Mucosa of stomach (tissue), 1 donor: ENCODE measurements at regions not wholly inside any gene's neighbourhood (a gene's known extent, or its start where the extent isn't known, plus 50 kb on each side); places are given as distances from the start of the nearest gene placed in this dataset.

ENCODE experiments used
- H3K27me3 ChIP-seq: one replicate; pipeline ENCODE4 v1.7.0; 2013; ENCODE audit warnings: mild to moderate bottlenecking, low read length; ENCODE audit not compliant: control insufficient read depth, insufficient read depth
- H3K36me3 ChIP-seq: one replicate; pipeline ENCODE4 v1.7.0; 2013; ENCODE audit warnings: low read length; ENCODE audit not compliant: control insufficient read depth, insufficient read depth
- H3K4me1 ChIP-seq: one replicate; pipeline ENCODE4 v1.7.0; 2013; ENCODE audit warnings: mild to moderate bottlenecking, low read length; ENCODE audit not compliant: control insufficient read depth, insufficient read depth
- H3K4me3 ChIP-seq: one replicate; pipeline ENCODE4 v1.7.0; 2013; ENCODE audit warnings: low read length
- H3K9ac ChIP-seq: one replicate; pipeline ENCODE4 v1.7.0; 2013; ENCODE audit warnings: mild to moderate bottlenecking, low read length, moderate library complexity
- H3K9me3 ChIP-seq: one replicate; pipeline ENCODE4 v1.7.0; 2013; ENCODE audit warnings: mild to moderate bottlenecking, low read length, moderate library complexity; ENCODE audit not compliant: control insufficient read depth
- donor health status: Pancreatic carcinoma.

DNA sequence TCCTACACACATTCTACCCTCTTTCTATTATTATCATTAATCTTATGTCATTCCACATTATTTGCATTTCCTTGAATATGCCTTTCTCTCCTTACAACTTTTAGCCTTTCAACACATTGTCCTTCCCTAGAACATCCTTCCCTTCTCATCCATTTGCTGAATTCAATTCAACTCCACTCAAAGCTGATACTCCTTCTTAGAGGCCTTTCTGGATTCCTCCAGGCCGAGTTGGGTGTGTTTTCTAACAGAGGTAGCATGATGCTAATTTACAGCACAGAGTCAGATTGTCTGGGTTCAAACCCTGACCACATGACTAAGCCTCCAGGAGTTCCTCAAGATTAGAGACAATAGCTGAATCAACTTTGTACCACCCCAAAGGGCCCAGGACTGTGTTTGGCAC, 63.4 kb upstream of the IL12A start:
- Histone ChIP-seq H3K9ac (no peak overlapping the region), H3K36me3 (no peaks in the 10 kb centered on the region), H3K9me3 (no peaks in the 10 kb centered on the region), H3K27me3 (no peaks in the 10 kb centered on the region), H3K4me3 (no peak overlapping the region), H3K4me1 (no peaks in the 10 kb centered on the region)

DNA sequence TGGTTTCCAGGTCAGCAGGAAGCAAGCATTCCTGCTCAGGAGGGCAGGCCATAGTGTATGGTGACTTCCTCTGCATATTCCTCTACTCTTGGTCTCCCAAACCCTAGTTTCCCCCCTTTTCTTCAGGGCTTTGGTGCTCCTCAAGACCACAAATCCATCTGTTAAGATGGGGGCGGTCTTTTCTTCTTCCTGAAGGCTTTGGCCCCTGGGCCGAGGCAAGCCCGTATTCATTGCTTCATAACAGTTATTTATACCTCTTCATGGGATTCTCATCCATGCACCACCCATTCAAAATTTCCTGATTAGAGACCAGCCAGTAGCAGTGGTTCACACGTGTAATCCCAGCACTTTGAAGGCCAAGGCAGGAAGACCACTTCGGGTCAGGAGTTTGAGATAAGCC, 62.1 kb upstream of the IL12A start:
- Histone ChIP-seq H3K9ac (no peak overlapping the region), H3K9me3 (no peaks in the 10 kb centered on the region), H3K4me1 (no peaks in the 10 kb centered on the region), H3K36me3 (no peaks in the 10 kb centered on the region), H3K27me3 (no peaks in the 10 kb centered on the region), H3K4me3 (no peak overlapping the region)

DNA sequence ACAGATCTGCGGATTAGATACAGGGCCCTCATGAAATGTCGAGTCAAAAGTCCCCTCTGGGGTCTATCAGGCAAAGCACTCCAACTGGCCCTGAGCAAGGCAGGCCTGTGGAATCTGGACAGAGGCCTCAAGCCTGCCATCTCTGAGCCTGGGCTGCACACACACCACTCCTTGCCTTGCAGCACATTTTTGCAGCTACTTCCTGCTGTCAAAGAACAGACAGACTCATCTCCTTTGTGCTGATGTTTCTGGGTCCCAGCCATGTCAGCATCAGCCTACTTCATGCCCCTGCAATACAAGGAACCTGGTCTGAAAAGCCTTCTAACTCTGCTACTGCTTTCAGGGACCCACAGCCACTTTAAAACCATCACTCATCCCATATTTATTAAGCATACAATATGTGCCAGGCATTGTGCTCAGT, 60.6 kb upstream of the IL12A start:
- H3K4me1 ChIP-seq = no peaks in the 10 kb centered on the region
- H3K4me3 ChIP-seq = no peak overlapping the region
- no peaks in the 10 kb centered on the region for H3K9me3 ChIP-seq
- H3K27me3 ChIP-seq = no peaks in the 10 kb centered on the region
- no peak overlapping the region for H3K9ac ChIP-seq
- no peaks in the 10 kb centered on the region for H3K36me3 ChIP-seq

DNA sequence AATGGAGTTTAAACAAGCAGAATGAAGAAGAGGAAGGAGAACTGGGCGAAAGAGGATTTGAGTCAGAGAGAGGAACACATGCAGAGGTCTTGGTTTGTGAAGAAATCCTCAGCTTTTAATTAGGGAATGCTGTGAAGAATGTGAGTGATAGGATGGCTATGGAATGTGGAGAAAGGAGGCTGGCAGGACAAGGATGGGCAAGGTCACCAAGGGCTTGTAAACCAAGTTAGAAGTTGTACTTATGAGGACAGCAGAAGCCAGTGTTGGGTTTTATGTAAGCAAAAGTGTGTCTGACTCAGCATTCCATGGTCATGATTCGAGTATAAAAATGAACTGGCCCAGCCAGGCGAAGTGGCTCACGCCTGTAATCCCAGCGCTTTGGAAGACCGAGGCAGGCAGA, 60.0 kb upstream of the IL12A start:
- Histone ChIP-seq H3K4me1 (no peaks in the 10 kb centered on the region), H3K27me3 (no peaks in the 10 kb centered on the region), H3K9me3 (no peaks in the 10 kb centered on the region), H3K9ac (no peak overlapping the region), H3K36me3 (no peaks in the 10 kb centered on the region), H3K4me3 (no peak overlapping the region)

DNA sequence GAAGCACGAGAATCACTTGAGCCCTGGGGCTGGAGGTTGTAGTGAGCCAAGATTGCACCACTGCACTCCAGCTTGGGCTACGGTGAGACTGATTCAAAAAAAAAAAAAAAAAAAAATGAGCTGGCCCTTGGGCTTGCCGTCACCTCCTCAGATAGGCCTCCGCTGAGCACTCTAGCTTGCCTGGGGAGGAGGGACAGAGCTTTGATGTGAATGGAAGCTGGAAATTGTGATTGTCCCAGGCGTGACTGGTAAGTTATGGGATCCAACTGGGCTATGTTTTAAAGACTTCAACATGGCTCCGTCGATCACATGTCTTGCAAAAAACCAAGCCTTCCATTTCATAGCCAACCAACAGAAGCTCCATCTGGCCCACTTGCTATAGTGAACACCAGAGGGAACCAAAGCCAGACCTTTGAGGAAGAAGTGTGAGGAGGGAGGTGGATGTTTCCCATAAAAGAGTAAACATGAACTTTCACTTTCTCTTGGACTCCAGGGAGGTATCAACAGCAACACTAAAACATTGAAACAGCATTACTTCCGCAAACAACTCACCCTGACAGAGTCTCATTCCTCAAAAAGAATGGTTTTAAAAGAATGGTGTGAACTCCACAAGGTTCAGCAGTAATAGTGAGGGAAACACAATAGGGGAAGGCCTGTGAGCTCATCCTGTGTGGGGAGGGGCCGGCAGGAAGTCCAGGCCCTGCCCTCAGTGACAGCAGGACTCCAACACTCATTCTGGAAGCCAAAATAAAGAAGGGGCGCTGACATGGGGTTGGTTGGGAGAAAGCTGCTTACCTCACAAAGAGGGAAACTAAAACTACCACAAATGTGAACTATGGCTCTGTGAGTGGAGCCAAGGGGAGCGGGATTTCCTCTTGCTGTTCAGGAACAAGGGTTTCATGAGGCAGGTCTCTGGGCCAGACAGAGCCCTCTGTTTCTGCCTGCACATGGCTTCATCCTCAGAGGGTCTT, 59.2 kb upstream of the IL12A start:
- Histone ChIP-seq H3K4me3 (no peak overlapping the region), H3K9ac (no peak overlapping the region), H3K27me3 (no peaks in the 10 kb centered on the region), H3K36me3 (no peaks in the 10 kb centered on the region), H3K4me1 (no peaks in the 10 kb centered on the region), H3K9me3 (no peaks in the 10 kb centered on the region)

DNA sequence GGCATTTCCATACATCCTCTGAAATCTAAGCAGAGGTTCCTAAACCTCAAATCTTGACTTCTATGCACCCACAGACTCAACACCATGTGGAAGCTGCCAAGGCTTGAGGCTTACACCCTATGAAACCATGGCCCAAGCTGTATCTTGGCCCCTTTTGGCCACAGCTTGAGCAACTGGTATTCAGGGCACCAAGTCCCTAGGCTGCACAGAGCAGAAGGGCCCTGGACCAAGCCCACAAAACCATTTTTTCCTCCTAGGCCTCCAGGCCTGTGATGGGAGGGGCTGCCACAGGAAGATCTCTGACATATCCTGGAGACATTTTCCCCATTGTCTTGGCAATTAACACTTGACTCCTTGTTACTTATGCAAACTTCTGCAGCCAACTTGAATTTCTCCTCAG, 54.4 kb upstream of the IL12A start:
- Histone ChIP-seq H3K36me3 (no peaks in the 10 kb centered on the region), H3K4me1 (no peaks in the 10 kb centered on the region), H3K9ac (no peak overlapping the region), H3K9me3 (no peaks in the 10 kb centered on the region), H3K4me3 (no peak overlapping the region), H3K27me3 (no peaks in the 10 kb centered on the region)

DNA sequence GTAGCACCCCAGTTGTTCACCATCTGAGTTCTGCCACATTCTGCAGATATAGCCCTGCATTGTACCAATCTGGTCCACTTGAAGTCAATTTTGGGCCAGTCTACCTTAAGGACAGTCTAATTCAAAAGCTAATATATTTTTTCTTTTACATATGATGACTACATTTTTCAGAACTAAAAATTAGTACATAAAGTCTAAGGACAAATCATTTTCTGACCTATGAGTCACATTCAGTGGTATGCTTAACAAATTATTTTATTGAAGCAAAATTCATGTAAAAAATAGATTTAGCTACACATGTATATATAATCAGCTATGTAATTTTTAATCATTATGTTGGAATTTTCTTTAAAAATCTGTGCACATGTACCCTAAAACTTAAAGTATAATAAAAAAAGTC, 52.1 kb upstream of the IL12A start:
- no peak overlapping the region for H3K4me3 ChIP-seq
- no peaks in the 10 kb centered on the region for H3K36me3 ChIP-seq
- no peaks in the 10 kb centered on the region for H3K4me1 ChIP-seq
- H3K9me3 ChIP-seq = no peaks in the 10 kb centered on the region
- H3K27me3 ChIP-seq = no peaks in the 10 kb centered on the region
- no peak overlapping the region for H3K9ac ChIP-seq

DNA sequence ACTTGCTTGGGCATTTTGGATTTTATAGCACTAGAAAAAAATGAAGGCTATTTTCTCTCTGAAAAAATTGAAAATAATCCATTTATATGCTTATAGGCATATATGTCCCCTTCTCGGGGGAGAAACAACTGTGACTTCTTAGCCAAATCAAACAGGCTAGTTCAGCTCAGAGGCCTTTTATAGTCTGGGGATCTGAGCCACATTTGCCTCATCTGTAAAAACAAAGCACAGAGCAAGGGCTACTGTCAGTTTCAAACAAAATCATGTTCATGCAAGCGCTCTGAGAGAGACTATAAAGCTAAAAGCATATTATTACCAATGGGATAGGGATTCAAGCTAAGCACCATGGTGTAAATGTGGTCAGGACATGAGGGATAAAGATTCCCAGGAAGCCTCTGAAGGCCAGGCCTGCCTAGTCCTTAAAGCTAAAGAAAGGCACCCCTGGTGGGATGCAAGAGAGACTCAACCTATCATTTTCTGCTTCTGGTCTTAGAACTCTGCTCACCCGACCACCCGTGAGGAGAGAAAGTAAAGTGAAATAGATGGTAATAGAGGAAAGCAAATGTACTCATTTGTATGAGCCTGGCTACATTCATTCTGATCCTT, 51.0 kb upstream of the IL12A start:
- Histone ChIP-seq H3K4me3 (no peak overlapping the region), H3K36me3 (no peaks in the 10 kb centered on the region), H3K27me3 (no peaks in the 10 kb centered on the region), H3K9ac (no peak overlapping the region), H3K9me3 (no peaks in the 10 kb centered on the region), H3K4me1 (no peaks in the 10 kb centered on the region)

DNA sequence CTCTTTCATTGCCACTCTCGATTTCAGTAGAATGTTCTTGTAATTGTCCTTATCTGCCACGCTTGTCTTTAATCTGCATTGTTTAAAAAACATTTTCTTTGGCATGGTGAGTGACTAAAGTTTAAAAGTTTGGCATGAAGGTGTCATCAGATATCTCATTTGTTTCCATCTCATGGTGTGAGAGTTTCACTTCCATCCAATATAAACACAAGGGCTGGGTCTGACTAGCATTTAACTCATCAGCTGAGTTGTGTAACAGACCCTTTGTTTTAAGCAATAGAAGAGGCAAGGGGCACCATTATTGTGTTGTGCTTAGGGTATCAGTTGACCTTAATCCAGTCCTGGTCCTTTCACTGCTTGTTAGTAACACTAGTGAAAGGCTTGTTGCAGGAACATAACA, 49.9 kb upstream of the IL12A start:
- Histone ChIP-seq H3K4me1 (no peaks in the 10 kb centered on the region), H3K9me3 (no peaks in the 10 kb centered on the region), H3K36me3 (no peaks in the 10 kb centered on the region), H3K4me3 (no peak overlapping the region), H3K9ac (no peak overlapping the region), H3K27me3 (no peaks in the 10 kb centered on the region)
